Thoracic aorta (tissue), 2 donors: ENCODE measurements at regions not wholly inside any gene's neighbourhood (a gene's known extent, or its start where the extent isn't known, plus 50 kb on each side); places are given as distances from the start of the nearest gene placed in this dataset.
"Not testable (repeated sequence)": the region's sequence is repeated elsewhere in the genome, so short reads cannot be mapped to it uniquely, and the experiment has no call there.

Source experiments
- ATAC-seq: fragments of 150-250 bp; one replicate; pipeline ENCODE4 v1.8.0; 2017; ENCODE audit warnings: low read depth; ENCODE audit not compliant: insufficient number of reproducible peaks, low FRiP score
- DNase-seq: peaks from one replicate; pipeline ENCODE4 v3.0.0-alpha.2; 2020; ENCODE audit warnings: low spot score
- H3K27ac ChIP-seq, 2 donors: fragments of 200-600 bp; sonication (generic); 1 replicate in 1 of 2; 2 replicates in 1 of 2; pipeline ENCODE4 v1.5.1; 2016; ENCODE audit warnings: mild to moderate bottlenecking in 2 of 2, moderate library complexity in 2 of 2
- H3K27me3 ChIP-seq: fragments of 200-600 bp; sonication (generic); replicated peaks from 2 replicates; pipeline ENCODE4 v1.6.0; 2016; ENCODE audit warnings: mild to moderate bottlenecking; ENCODE audit not compliant: insufficient read depth
- H3K36me3 ChIP-seq: fragments of 200-600 bp; sonication (generic); one replicate; pipeline ENCODE4 v1.5.1; 2016
- H3K4me1 ChIP-seq, 2 donors: fragments of 200-600 bp; sonication (generic); 1 replicate in 1 of 2; 2 replicates in 1 of 2; pipeline versions ENCODE4 v1.5.1 to v1.6.0; 2016; ENCODE audit warnings: low read depth in 2 of 2, mild to moderate bottlenecking in 1 of 2; ENCODE audit not compliant: control insufficient read depth in 1 of 2
- H3K4me3 ChIP-seq: fragments of 200-600 bp; sonication (generic); 2 replicates; pipeline ENCODE4 v1.5.1; 2016; ENCODE audit warnings: mild to moderate bottlenecking
- H3K9me3 ChIP-seq: fragments of 200-600 bp; sonication (generic); 2 replicates; pipeline ENCODE4 v1.5.1; 2016
- CTCF ChIP-seq: fragments of 200-600 bp; sonication (generic); IDR thresholded peaks from one replicate; pipeline ENCODE4 v1.5.1; 2019; ENCODE audit warnings: antibody characterized with exemption

- Histone ChIP-seq H3K27ac (no peak overlapping the region), H3K9me3 (no peaks in the 10 kb centered on the region), H3K4me1 (peaks cover 14 to 35% of the 10 kb centered on the region in 2 donors), H3K27me3 (no peaks in the 10 kb centered on the region), H3K4me3 (no peak overlapping the region), H3K36me3 (no peaks in the 10 kb centered on the region)
- TF ChIP-seq CTCF: peak; percentile 42
- ATAC-seq: no peak
- DNase-seq: no peak
These were observed 128.0 kb upstream of the ANO1 start for GRCh38 chr11:69950120-69950519.

- DNase-seq (no peak), ATAC-seq (no peak)
- peaks cover 14 to 35% of the 10 kb centered on the region in 2 donors for H3K4me1 ChIP-seq
- no peaks in the 10 kb centered on the region for H3K9me3 ChIP-seq
- no peak for TF ChIP-seq CTCF
- H3K36me3 ChIP-seq: no peaks in the 10 kb centered on the region
- no peaks in the 10 kb centered on the region for H3K27me3 ChIP-seq
- H3K27ac ChIP-seq: no peak overlapping the region
- H3K4me3 ChIP-seq: no peak overlapping the region
These were observed 127.5 kb upstream of the ANO1 start for GRCh38 chr11:69950621-69951020.

- H3K27ac ChIP-seq: no peak overlapping the region
- ATAC-seq (no peak), DNase-seq (no peak)
- H3K9me3 ChIP-seq: no peaks in the 10 kb centered on the region
- no peaks in the 10 kb centered on the region for H3K27me3 ChIP-seq
- H3K4me1 ChIP-seq: peaks cover 19 to 43% of the 10 kb centered on the region in 2 donors
- no peak overlapping the region for H3K4me3 ChIP-seq
- H3K36me3 ChIP-seq: no peaks in the 10 kb centered on the region
- no peak for TF ChIP-seq CTCF
These were observed 126.3 kb upstream of the ANO1 start for GRCh38 chr11:69951821-69952220.

GRCh38 chr11:69952229-69952975, 125.7 kb upstream of the ANO1 start:
- not testable (repeated sequence) for H3K27ac ChIP-seq, ATAC-seq, H3K27me3 ChIP-seq, H3K36me3 ChIP-seq, DNase-seq, H3K4me3 ChIP-seq, H3K9me3 ChIP-seq
- H3K4me1 ChIP-seq: peaks cover 19 to 43% of the 10 kb centered on the region in 2 donors

- DNase-seq (no peak), ATAC-seq (no peak)
- peaks cover 13 to 34% of the 10 kb centered on the region in 2 donors for H3K4me1 ChIP-seq
- H3K27me3 ChIP-seq: no peaks in the 10 kb centered on the region
- no peak overlapping the region for H3K27ac ChIP-seq
- H3K4me3 ChIP-seq: no peak overlapping the region
- no peak for TF ChIP-seq CTCF
- H3K9me3 ChIP-seq: no peaks in the 10 kb centered on the region
- no peaks in the 10 kb centered on the region for H3K36me3 ChIP-seq
These were observed 124.8 kb upstream of the ANO1 start for GRCh38 chr11:69953356-69953755.

- peaks cover 3% of the 10 kb centered on the region for H3K9me3 ChIP-seq
- no peak for TF ChIP-seq CTCF
These were observed 123.4 kb upstream of the ANO1 start for GRCh38 chr11:69954756-69955155.

More at GRCh38 chr11:69954756-69955155, 123.4 kb upstream of the ANO1 start:
- Histone ChIP-seq H3K36me3 (no peaks in the 10 kb centered on the region), H3K4me3 (no peak overlapping the region), H3K27me3 (no peaks in the 10 kb centered on the region), H3K4me1 (peaks cover 5 to 20% of the 10 kb centered on the region in 2 donors), H3K27ac (no peak overlapping the region)
- no peak for DNase-seq
- no peak for ATAC-seq
